H1 (cell line): ENCODE measurements at regions not wholly inside any gene's neighbourhood (a gene's known extent, or its start where the extent isn't known, plus 50 kb on each side); places are given as distances from the start of the nearest gene placed in this dataset.

Experiments
- CTCF ChIA-PET: fragments of 300-600 bp; sonication (Branson Sonifier 250); formaldehyde crosslinking; loops from one replicate; lab custom pipeline; 2021; ENCODE audit not compliant: partially characterized antibody; lab: Charles Lee
- POLR2A ChIA-PET: fragments of 300-600 bp; sonication (Branson Sonifier 250); formaldehyde crosslinking; loops from one replicate; lab custom pipeline; 2021; ENCODE audit warnings: inconsistent platforms; ENCODE audit not compliant: partially characterized antibody; lab: Charles Lee
- DNase-seq, 2 experiments: peaks; one replicate each; pipeline versions ENCODE4 v3.0.0 to v3.0.0-alpha.2; 2010 to 2022; ENCODE audit warnings: low spot score in 2 of 2, low read depth in 1 of 2, mixed read lengths in 1 of 2
- FAIRE-seq: peaks from 2 replicates; lab custom pipeline; 2011; peaks lifted over from hg19 to GRCh38; lab: Jason Lieb, UNC
- H2AFZ ChIP-seq: 2 replicates; pipeline ENCODE4 v1.8.1; 2012; ENCODE audit warnings: low read length, inconsistent platforms
- H2AK5ac ChIP-seq: 2 replicates; pipeline ENCODE4 v1.6.1; 2013; ENCODE audit warnings: low read depth, low read length
- H2BK120ac ChIP-seq: replicated peaks from 2 replicates; pipeline ENCODE3; 2013; ENCODE audit warnings: low read depth, low read length, inconsistent platforms
- H2BK12ac ChIP-seq: 2 replicates; pipeline ENCODE4 v1.6.1; 2013; ENCODE audit warnings: low read depth, low read length
- H2BK15ac ChIP-seq: 2 replicates; pipeline ENCODE4 v1.6.1; 2013; ENCODE audit warnings: low read length
- H2BK20ac ChIP-seq: 2 replicates; pipeline ENCODE4 v1.6.1; 2013; ENCODE audit warnings: low read length
- H2BK5ac ChIP-seq: 2 replicates; pipeline ENCODE4 v1.6.1; 2013; ENCODE audit warnings: low read depth, low read length
- H3K14ac ChIP-seq: 2 replicates; pipeline ENCODE4 v1.6.1; 2013; ENCODE audit warnings: inconsistent platforms; ENCODE audit not compliant: insufficient read length
- H3K18ac ChIP-seq: 2 replicates; pipeline ENCODE4 v1.6.1; 2013; ENCODE audit warnings: low read length; ENCODE audit errors: extremely low read depth
- H3K23ac ChIP-seq: 2 replicates; pipeline ENCODE4 v1.6.1; 2013; ENCODE audit warnings: inconsistent platforms; ENCODE audit not compliant: insufficient read length
- H3K23me2 ChIP-seq: 2 replicates; pipeline ENCODE4 v1.6.1; 2013; ENCODE audit warnings: low read depth, low read length
- H3K27ac ChIP-seq: 2 replicates; pipeline ENCODE4 v1.6.1; 2011; ENCODE audit warnings: low read depth, low read length, inconsistent platforms
- H3K27me3 ChIP-seq, 4 experiments: replicated peaks in 1 of 4; 1 replicate in 1 of 4; 2 replicates in 3 of 4; pipeline versions ENCODE4 v1.6.1 to v1.8.1; 2011 to 2013; ENCODE audit warnings: low read length in 3 of 4, mild to moderate bottlenecking in 3 of 4, inconsistent platforms in 2 of 4, mixed read lengths in 2 of 4, moderate library complexity in 1 of 4; ENCODE audit not compliant: control insufficient read depth in 3 of 4, insufficient read depth in 3 of 4; ENCODE audit errors: extremely low read depth in 1 of 4
- H3K36me3 ChIP-seq, 4 experiments: 2 replicates each; pipeline versions ENCODE4 v1.6.1 to v1.8.1; 2011 to 2013; ENCODE audit warnings: mild to moderate bottlenecking in 4 of 4, low read length in 3 of 4, moderate library complexity in 2 of 4, control low read depth in 1 of 4, inconsistent platforms in 1 of 4; ENCODE audit not compliant: insufficient read depth in 4 of 4, control insufficient read depth in 2 of 4
- H3K4ac ChIP-seq: replicated peaks from 2 replicates; pipeline ENCODE3; 2013; ENCODE audit warnings: low read length, low read depth, mixed read lengths, inconsistent platforms; ENCODE audit not compliant: insufficient read length
- H3K4me1 ChIP-seq, 4 experiments: replicated peaks in 1 of 4; 1 replicate in 1 of 4; 2 replicates in 3 of 4; pipeline versions ENCODE4 v1.6.1 to v1.8.1; 2011 to 2013; ENCODE audit warnings: low read length in 3 of 4, inconsistent platforms in 2 of 4, mixed read lengths in 1 of 4; ENCODE audit not compliant: insufficient read depth in 4 of 4, control insufficient read depth in 3 of 4
- H3K4me2 ChIP-seq, 2 experiments: 2 replicates each; pipeline versions ENCODE4 v1.6.1 to v1.8.1; 2011 to 2013; ENCODE audit warnings: low read depth in 2 of 2, low read length in 2 of 2, control low read depth in 1 of 2, inconsistent platforms in 1 of 2, mild to moderate bottlenecking in 1 of 2; ENCODE audit not compliant: insufficient read depth in 1 of 2
- H3K4me3 ChIP-seq, 4 experiments: fragments of 200-600, 300-600 bp in 1 of 4; sonication (generic), shearing (Covaris generic), sonication (Bioruptor Twin) in 1 of 4; 2 replicates each; pipeline versions ENCODE4 v1.5.1 to v1.8.1; 2011 to 2016; ENCODE audit warnings: low read length in 4 of 4, low read depth in 3 of 4, control low read depth in 2 of 4, inconsistent platforms in 2 of 4, mild to moderate bottlenecking in 2 of 4, mixed read lengths in 1 of 4, moderate library complexity in 1 of 4; ENCODE audit not compliant: insufficient read depth in 2 of 4; ENCODE audit errors: extremely low read depth in 1 of 4
- H3K56ac ChIP-seq: replicated peaks from 2 replicates; pipeline ENCODE3; 2013; ENCODE audit warnings: low read depth, mild to moderate bottlenecking, mixed read lengths, low read length, inconsistent platforms; ENCODE audit not compliant: insufficient read length
- H3K79me1 ChIP-seq: 2 replicates; pipeline ENCODE4 v1.6.1; 2013; ENCODE audit warnings: low read depth, low read length, control low read depth
- H3K79me2 ChIP-seq, 2 experiments: 2 replicates each; pipeline versions ENCODE4 v1.6.1 to v1.8.1; 2012 to 2013; ENCODE audit warnings: low read length in 2 of 2, mild to moderate bottlenecking in 2 of 2, inconsistent platforms in 1 of 2; ENCODE audit not compliant: insufficient read depth in 2 of 2, control insufficient read depth in 1 of 2
- H3K9ac ChIP-seq, 4 experiments: replicated peaks in 1 of 4; 1 replicate in 1 of 4; 2 replicates in 3 of 4; pipeline versions ENCODE4 v1.6.1 to v1.8.1; 2011 to 2013; ENCODE audit warnings: low read depth in 3 of 4, low read length in 3 of 4, control low read depth in 2 of 4, mild to moderate bottlenecking in 2 of 4, moderate library complexity in 2 of 4, inconsistent platforms in 1 of 4; ENCODE audit errors: extremely low read depth in 1 of 4
- H3K9me3 ChIP-seq, 2 experiments: 2 replicates each; pipeline versions ENCODE4 v1.6.1 to v1.8.1; 2012 to 2013; ENCODE audit warnings: mild to moderate bottlenecking in 2 of 2, moderate library complexity in 2 of 2, control low read depth in 1 of 2, inconsistent platforms in 1 of 2, low read depth in 1 of 2, low read length in 1 of 2, mixed read lengths in 1 of 2; ENCODE audit not compliant: insufficient read depth in 2 of 2
- H4K20me1 ChIP-seq, 2 experiments: replicated peaks in 1 of 2; 2 replicates each; pipeline versions ENCODE3 to v1.8.1; 2011 to 2013; ENCODE audit warnings: inconsistent platforms in 2 of 2, low read length in 2 of 2, mild to moderate bottlenecking in 1 of 2; ENCODE audit not compliant: insufficient read depth in 2 of 2, control insufficient read depth in 1 of 2
- H4K5ac ChIP-seq: 2 replicates; pipeline ENCODE4 v1.6.1; 2013; ENCODE audit warnings: low read length, low read depth, mixed read lengths, inconsistent platforms; ENCODE audit not compliant: insufficient read length
- H4K8ac ChIP-seq: 2 replicates; pipeline ENCODE4 v1.8.0; 2013; ENCODE audit warnings: mild to moderate bottlenecking, moderate library complexity, low read length, inconsistent platforms; ENCODE audit not compliant: insufficient read depth; ENCODE audit errors: extremely low read depth
- H4K91ac ChIP-seq: replicated peaks from 2 replicates; pipeline ENCODE3; 2013; ENCODE audit warnings: low read length, mixed read lengths, inconsistent platforms; ENCODE audit not compliant: insufficient read length
- CBX8 ChIP-seq: fragments of 300-800, 300-1000 bp; sonication (generic); IDR thresholded peaks from 2 replicates; pipeline ENCODE4 v1.7.1; 2016; ENCODE audit warnings: low read depth, low read length, borderline replicate concordance
- HDAC6 ChIP-seq: IDR thresholded peaks from one replicate; pipeline ENCODE4 v1.7.1; 2012; ENCODE audit warnings: low read depth, mild to moderate bottlenecking, inconsistent platforms, low read length, moderate library complexity
- SIN3A ChIP-seq, 2 experiments: IDR thresholded peaks in 1 of 2; conservative IDR thresholded peaks in 1 of 2; 2 replicates each; pipeline ENCODE4 v1.6.1; 2011 to 2012; ENCODE audit warnings: low read length in 2 of 2, improper control_type of control experiment in 1 of 2, low read depth in 1 of 2, mild to moderate bottlenecking in 1 of 2
- WGBS, 2 experiments: shearing (Covaris generic) in 1 of 2; methylation state at CpG; one replicate each; pipeline versions ENCODE4 v1.1.6 to v1.1.7; 2013 to 2015; ENCODE audit warnings: low lambda C conversion rate in 2 of 2, mixed read lengths in 2 of 2, inconsistent platforms in 1 of 2, low coverage in 1 of 2, missing lambda C conversion rate in 1 of 2; ENCODE audit not compliant: insufficient replicate concordance in 2 of 2, insufficient coverage in 1 of 2, insufficient read length in 1 of 2; ENCODE audit errors: extremely low coverage in 1 of 2, missing lambda C conversion rate in 1 of 2; 5-methylcytosine and 5-hydroxymethylcytosine counted together

DNA sequence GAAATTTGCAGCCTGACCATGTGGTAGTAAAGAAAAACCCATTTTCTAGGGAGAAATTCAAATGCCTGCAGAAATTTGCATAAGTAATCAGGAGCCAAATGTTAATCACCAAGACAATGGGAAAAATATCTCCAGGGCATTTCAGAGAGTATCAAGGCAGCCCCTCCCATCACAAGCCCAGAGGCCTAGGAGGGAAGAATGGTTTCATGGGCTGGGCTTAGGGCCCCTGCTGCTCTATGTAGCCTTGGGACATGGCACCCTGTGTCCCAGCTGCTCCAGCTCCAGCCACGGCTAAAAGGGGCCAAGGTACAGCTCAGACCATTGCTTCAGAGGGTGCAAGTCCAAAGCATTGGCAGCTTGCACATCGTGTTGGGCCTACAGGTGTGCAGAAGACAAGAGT is 117.2 kb upstream of the RALGAPA2 start:
- CTCF ChIA-PET, result interaction anchor here (1.1 kb wide), 1 partner anchor 8 kb away, joined by 5 read pairs; no protein-coding TSS in a partner anchor
- Histone ChIP-seq H3K36me3 (no peaks in the 10 kb centered on the region), H2BK20ac (no peak overlapping the region), H3K4ac (no peak overlapping the region), H2BK5ac (no peak overlapping the region), H3K79me2 (no peaks in the 10 kb centered on the region), H3K9ac (no peak overlapping the region), H2AFZ (no peak overlapping the region), H3K56ac (no peak overlapping the region), H3K18ac (no peak overlapping the region), H3K23me2 (no peaks in the 10 kb centered on the region), H4K91ac (no peak overlapping the region), H3K4me1 (peaks cover 0 to 1% (median 0%) of the 10 kb centered on the region in 4 experiments; a peak in 1 of 7 replicates), H3K27ac (no peak overlapping the region), H3K23ac (no peak overlapping the region), H3K27me3 (no peaks in the 10 kb centered on the region), H2BK12ac (no peak overlapping the region), H4K5ac (no peak overlapping the region), H4K20me1 (no peaks in the 10 kb centered on the region), H3K79me1 (no peaks in the 10 kb centered on the region), H2BK120ac (no peak overlapping the region), H4K8ac (no peak overlapping the region), H2BK15ac (no peak overlapping the region), H3K4me3 (no peak overlapping the region), H2AK5ac (no peak overlapping the region), H3K14ac (no peak overlapping the region), H3K4me2 (no peak overlapping the region), H3K9me3 (peaks cover 8 to 11% of the 10 kb centered on the region in 2 experiments; a peak in 2 of 4 replicates)
- FAIRE-seq, result no peak
- POLR2A ChIA-PET, result no interaction called here
- DNase-seq, result no peak
- WGBS, 2 experiments, result 92% methylated on average over 2 of the region's 2 CpGs; no CpG with 5 or more reads in 1 of the 2 experiments
- no peak for TF ChIP-seq HDAC6
- no peak for TF ChIP-seq CBX8
- TF ChIP-seq SIN3A (conservative IDR thresholded peaks at IDR 0.05 in 1 of 2, IDR thresholded peaks at IDR 0.05 in 1 of 2; ENCODE audit: low read depth in 1 of 2, low read length in 2 of 2), result no peak
